ENCODE measurements at regions not wholly inside any gene's neighbourhood (a gene's known extent, or its start where the extent isn't known, plus 50 kb on each side); places are given as distances from the start of the nearest gene placed in this dataset.
A peak's percentile ranks its signal among the peaks of the same experiment; 100 is the strongest.
"Not testable (repeated sequence)": the region's sequence is repeated elsewhere in the genome, so short reads cannot be mapped to it uniquely, and the experiment has no call there.

GRCh38 chr1:76687307-76688175 lies 179.7 kb upstream of the ST6GALNAC5 start:
- TF ChIP-seq CTCF (conservative IDR thresholded peaks at IDR 0.05; ENCODE audit: low read depth, low read length): no peak
- no peak overlapping the region for H3K4me3 ChIP-seq (ENCODE audit: low read depth, low read length)
- DNase-seq (ENCODE audit: low read depth): no peak

- H3K4me3 ChIP-seq (ENCODE audit: low read depth, low read length): no peak overlapping the region
- no peak for TF ChIP-seq CTCF (conservative IDR thresholded peaks at IDR 0.05; ENCODE audit: low read depth, low read length)
- DNase-seq (ENCODE audit: low read depth): peak; percentile 64
Measured at GRCh38 chr1:76690766-76691165, 176.5 kb upstream of the ST6GALNAC5 start.

GRCh38 chr1:76695535-76695934 lies 171.7 kb upstream of the ST6GALNAC5 start:
- no peak overlapping the region for H3K4me3 ChIP-seq (ENCODE audit: low read depth, low read length)
- no peak for DNase-seq (ENCODE audit: low read depth)
- no peak for TF ChIP-seq CTCF (conservative IDR thresholded peaks at IDR 0.05; ENCODE audit: low read depth, low read length)

GRCh38 chr1:76697361-76697760 lies 169.9 kb upstream of the ST6GALNAC5 start:
- DNase-seq (ENCODE audit: low read depth): no peak
- H3K4me3 ChIP-seq (ENCODE audit: low read depth, low read length): no peak overlapping the region
- TF ChIP-seq CTCF (conservative IDR thresholded peaks at IDR 0.05; ENCODE audit: low read depth, low read length): no peak

GRCh38 chr1:76699646-76700045 lies 167.6 kb upstream of the ST6GALNAC5 start:
- H3K4me3 ChIP-seq (ENCODE audit: low read depth, low read length); DNase-seq (ENCODE audit: low read depth): not testable (repeated sequence)

- not testable (repeated sequence) for DNase-seq (ENCODE audit: low read depth); H3K4me3 ChIP-seq (ENCODE audit: low read depth, low read length)
Measured at GRCh38 chr1:76700200-76700599, 167.1 kb upstream of the ST6GALNAC5 start.

- DNase-seq (ENCODE audit: low read depth): no peak
- H3K4me3 ChIP-seq (ENCODE audit: low read depth, low read length): no peak overlapping the region
- no peak for TF ChIP-seq CTCF (conservative IDR thresholded peaks at IDR 0.05; ENCODE audit: low read depth, low read length)
Measured at GRCh38 chr1:76705560-76705959, 161.7 kb upstream of the ST6GALNAC5 start.

GRCh38 chr1:76713535-76713934 lies 153.7 kb upstream of the ST6GALNAC5 start:
- TF ChIP-seq CTCF (conservative IDR thresholded peaks at IDR 0.05; ENCODE audit: low read depth, low read length): no peak
- DNase-seq (ENCODE audit: low read depth): no peak
- no peak overlapping the region for H3K4me3 ChIP-seq (ENCODE audit: low read depth, low read length)

Measured in choroid plexus epithelial cell (primary cell).